GM18505 (cell line): ENCODE measurements at regions not wholly inside any gene's neighbourhood (a gene's known extent, or its start where the extent isn't known, plus 50 kb on each side); places are given as distances from the start of the nearest gene placed in this dataset.

Experiments
- ATAC-seq: cut with Tn5 transposase; IDR thresholded peaks from one replicate; pipeline ENCODE4 v1.9.1; 2021; ENCODE audit not compliant: unreplicated experiment
- POLR2A ChIP-seq: IDR thresholded peaks from 4 replicates; pipeline ENCODE4 v1.6.1; 2011; ENCODE audit warnings: borderline replicate concordance; ENCODE audit not compliant: insufficient read depth, insufficient read length; ENCODE audit errors: extremely low read depth

DNA sequence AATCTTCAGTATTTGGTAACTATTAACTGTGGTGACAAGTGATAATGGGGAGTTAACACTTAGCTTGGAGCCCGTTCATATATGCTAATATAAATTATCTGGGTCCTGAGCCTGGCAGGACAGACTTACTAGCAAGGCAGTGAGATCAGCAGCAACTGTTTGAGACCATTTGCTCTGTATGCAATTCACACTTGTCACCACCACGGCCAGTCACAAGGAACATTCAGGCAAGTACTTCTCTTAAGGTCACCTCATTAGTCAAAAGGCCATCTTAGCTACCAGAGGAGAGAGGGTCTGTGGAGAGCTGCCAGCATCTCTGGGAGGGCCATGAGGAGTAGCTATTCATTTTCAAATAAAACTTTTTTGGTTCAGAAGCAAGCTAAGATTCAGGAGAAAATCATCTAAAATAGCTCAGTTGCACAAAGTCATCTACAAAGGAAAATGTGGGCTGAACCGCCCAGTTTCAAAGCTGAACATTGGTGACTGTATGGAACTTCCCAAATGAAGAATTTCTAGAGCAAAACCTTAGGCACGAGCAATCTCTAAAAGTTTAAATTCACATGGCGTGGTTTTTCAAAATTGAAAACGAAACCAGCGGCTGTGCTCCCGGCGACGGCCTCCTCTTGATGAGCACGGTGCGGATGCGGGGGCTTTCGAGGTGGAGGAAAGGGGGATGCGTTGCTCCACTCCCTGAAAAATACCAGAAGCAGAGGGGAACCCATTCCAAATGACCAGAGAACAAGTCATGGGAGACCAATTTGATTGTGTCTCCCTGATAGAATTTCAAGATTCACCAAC is 233.5 kb upstream of the MGMT start:
- no peak for ATAC-seq
- TF ChIP-seq POLR2A, result no peak

GRCh38 chr10:129236274-129236691 is 230.8 kb upstream of the MGMT start:
- no peak for ATAC-seq
- TF ChIP-seq POLR2A, result no peak

DNA sequence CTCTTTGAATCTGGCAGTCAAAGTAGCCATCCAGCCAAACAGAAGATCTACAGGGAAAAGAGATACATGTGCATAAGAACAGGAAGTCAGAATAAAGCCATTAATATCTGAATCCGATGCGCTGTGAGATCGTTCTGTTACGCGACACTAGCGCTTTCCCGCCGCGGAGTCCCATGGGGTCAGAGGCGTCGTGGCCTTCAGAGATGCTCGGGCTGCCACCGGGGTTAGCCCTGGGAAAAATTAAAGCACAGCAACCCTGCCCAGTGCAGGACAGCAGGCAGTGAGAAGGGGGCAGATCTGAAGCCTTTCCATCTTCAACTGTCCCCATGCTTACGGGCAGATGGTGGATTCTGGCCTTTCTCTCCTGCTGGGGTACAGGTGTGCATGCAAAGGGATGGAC is 225.6 kb upstream of the MGMT start:
- no peak for TF ChIP-seq POLR2A
- ATAC-seq, result no peak

DNA sequence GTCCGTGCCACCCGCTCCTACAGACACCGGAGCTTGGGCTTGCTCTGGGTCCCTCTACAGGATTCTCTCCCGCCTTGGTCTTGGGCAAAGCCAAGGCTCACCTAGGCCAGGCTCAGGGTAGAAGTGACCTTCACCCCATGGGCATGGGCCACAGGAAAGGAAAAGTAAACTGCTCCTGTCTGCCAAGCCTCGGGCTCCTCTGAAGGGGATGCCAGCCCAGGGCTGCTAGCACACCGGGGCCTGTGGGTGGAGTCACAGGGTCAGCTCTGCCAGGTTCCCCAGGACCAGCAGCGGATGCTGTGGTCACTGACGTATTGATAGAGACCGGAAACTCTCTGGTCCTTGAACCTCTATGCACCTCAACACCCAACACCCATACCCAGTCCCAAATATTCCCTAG is 222.7 kb upstream of the MGMT start:
- no peak for ATAC-seq
- no peak for TF ChIP-seq POLR2A

- ATAC-seq, result no peak
Observed at GRCh38 chr10:129244757-129245156, 222.3 kb upstream of the MGMT start.

GRCh38 chr10:129253161-129253864 is 213.7 kb upstream of the MGMT start:
- ATAC-seq, result no peak
- no peak for TF ChIP-seq POLR2A

More at GRCh38 chr10:129244757-129245156, 222.3 kb upstream of the MGMT start:
- no peak for TF ChIP-seq POLR2A

DNA sequence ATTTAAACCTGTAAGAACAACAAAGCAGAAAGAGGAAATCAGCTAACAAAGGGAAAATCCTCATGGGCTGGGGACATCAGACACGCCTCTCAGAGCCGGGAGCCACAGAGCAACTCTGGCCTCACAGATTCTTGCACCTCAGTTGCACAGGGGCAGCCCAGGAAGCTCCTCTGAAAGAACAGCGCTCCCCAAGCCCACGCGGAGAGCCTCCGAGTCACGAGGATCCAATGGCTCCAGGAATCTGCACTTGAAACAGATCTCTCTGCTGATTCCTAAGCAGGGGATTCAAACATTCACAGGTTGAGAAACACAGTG is 213.2 kb upstream of the MGMT start:
- no peak for ATAC-seq
- no peak for TF ChIP-seq POLR2A

DNA sequence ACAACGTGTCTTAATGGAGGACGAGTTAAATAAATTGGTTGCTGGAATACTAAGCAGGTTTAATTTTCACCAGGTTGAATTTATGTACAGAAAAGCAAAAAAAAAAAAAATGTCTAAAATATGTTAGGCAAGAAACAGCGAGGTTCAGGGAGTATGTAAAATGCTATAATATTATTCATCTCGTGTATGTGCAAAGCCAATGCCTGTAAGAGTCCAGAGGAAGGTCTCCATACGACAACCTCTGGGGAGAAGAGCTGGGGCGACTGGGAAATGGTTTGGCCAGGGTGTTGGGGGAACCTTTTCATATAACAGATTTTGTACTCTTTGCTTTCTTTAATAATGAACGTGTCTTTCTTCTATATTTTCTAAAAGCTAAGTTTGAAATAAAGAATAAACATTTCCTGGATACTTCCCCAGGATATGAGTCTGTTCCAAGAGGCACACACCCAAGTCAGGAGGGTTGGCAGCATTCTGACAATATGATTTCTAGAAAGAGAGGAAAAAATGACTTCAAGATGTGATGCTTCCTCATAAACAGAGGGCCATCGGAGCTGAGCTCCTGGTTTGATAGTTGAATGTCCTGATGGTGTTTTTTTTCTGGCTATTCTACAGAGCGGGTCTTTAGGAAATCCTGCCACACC is 208.6 kb upstream of the MGMT start:
- no peak for TF ChIP-seq POLR2A
- ATAC-seq, result no peak

- ATAC-seq, result no peak
- TF ChIP-seq POLR2A, result no peak
Observed at GRCh38 chr10:129259128-129259815, 207.8 kb upstream of the MGMT start.

- no peak for TF ChIP-seq POLR2A
- no peak for ATAC-seq
Observed at GRCh38 chr10:129272176-129272575, 194.9 kb upstream of the MGMT start.

DNA sequence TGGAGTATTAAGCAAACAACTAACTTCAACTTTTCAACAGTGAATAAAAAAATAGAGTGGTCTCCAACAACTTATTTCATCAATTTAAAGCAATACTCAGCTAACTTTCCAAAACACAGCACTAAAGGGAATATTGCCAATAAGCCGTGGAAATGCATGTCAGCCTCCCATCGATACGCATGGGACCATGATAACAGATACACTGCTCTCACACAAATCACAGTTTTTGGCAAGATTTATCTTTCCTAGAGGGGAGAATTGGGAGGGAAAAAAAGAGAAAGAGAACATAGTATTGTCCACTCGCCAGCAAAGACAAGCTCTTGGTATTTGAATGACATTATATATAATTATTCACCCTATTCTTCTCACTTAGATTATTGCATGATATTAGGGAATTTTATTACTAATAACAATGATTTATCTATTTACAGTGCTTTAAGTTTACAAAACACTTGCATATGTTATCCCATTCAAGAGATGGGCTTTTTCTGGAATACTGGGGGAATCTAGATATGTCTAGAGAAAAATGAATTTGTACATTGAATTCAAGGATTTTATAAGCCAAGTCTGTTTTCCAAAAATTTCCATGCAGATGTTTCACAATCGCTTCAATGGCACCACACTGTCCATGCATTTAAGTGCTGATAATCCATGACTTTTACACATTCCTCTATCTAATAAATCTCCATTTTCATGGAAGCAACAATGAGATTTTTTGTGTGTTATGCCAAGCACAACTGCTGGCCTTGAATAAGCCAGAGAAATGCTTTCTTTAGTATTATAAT is 194.0 kb upstream of the MGMT start:
- no peak for TF ChIP-seq POLR2A
- no peak for ATAC-seq

GRCh38 chr10:129273860-129274259 is 193.2 kb upstream of the MGMT start:
- TF ChIP-seq POLR2A, result no peak
- no peak for ATAC-seq
